ENCODE measurements at regions not wholly inside any gene's neighbourhood (a gene's known extent, or its start where the extent isn't known, plus 50 kb on each side); places are given as distances from the start of the nearest gene placed in this dataset.

DNA sequence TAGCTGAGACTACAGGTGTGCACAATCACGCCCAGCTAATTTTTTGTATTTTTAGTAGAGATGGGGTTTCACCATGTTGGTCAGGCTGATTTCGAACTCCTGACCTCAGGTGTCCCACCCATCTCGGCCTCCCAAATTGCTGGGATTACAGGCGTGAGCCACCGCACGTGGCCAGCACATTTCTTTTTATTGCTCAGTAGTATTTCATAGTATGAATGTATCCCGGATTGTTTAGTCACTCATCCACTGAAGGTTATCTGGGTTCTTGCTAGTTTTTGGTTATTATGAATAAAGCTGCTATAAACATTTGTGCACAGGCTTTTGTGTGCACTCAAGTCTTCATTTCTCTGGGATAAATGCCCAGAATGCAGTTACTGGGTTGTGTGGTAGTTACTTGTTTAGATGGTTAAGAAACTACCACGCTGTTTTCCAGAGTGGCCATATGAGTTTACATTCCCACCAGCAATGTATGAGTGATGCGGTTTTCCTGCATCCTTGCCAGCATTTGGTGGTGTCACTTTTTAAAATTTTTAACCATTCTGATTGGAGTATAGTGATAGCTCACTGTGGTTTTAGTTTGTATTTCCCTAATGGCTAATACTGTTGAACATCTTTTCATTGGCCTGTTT is 275.8 kb upstream of the LYZL1 start:
- 74% methylated on average over 9 of the region's 9 CpGs for WGBS, 2 donors
- TF ChIP-seq POLR2A (IDR thresholded peaks at IDR 0.05): no peak
- TF ChIP-seq, protein P1, sequence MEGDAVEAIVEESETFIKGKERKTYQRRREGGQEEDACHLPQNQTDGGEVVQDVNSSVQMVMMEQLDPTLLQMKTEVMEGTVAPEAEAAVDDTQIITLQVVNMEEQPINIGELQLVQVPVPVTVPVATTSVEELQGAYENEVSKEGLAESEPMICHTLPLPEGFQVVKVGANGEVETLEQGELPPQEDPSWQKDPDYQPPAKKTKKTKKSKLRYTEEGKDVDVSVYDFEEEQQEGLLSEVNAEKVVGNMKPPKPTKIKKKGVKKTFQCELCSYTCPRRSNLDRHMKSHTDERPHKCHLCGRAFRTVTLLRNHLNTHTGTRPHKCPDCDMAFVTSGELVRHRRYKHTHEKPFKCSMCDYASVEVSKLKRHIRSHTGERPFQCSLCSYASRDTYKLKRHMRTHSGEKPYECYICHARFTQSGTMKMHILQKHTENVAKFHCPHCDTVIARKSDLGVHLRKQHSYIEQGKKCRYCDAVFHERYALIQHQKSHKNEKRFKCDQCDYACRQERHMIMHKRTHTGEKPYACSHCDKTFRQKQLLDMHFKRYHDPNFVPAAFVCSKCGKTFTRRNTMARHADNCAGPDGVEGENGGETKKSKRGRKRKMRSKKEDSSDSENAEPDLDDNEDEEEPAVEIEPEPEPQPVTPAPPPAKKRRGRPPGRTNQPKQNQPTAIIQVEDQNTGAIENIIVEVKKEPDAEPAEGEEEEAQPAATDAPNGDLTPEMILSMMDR (IDR thresholded peaks at IDR 0.05): no peak
- no peaks in the 10 kb centered on the region for H3K9me3 ChIP-seq

DNA sequence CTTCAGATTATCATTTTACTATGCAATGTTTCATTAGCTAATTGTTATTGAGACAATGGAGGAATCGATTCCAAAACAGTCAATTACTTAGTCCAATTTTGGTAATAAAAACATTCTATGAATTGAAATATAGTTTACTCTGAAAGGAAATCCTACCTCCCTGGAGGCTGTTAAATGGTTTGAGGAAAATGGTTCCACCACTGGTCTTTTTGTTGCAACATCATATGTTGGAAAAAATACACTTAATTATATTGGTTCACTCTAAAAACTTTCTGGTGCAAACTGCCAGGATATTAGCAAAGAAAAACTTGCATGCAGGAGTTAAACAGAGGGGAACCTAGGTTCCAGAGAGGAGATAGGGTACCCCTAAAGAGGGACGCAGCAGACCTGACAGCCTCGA is 267.3 kb upstream of the LYZL1 start:
- Histone ChIP-seq H3K36me3 (ENCODE audit: low read depth, missing control alignments) (no peaks in the 10 kb centered on the region), H3K9me3 (no peaks in the 10 kb centered on the region), H3K27me3 (no peaks in the 10 kb centered on the region), H3K4me3 (no peak overlapping the region), H3K27ac (no peak overlapping the region), H3K4me1 (no peaks in the 10 kb centered on the region)
- intact Hi-C loops (cut with DNase I; ENCODE audit: low total_unique reads): no loop called here
- DNase-seq: no peak
- TF ChIP-seq, protein P1 (IDR thresholded peaks at IDR 0.05): no peak
- no peak for TF ChIP-seq POLR2A (IDR thresholded peaks at IDR 0.05)
- 82 to 91% methylated on average over 3 of the region's 3 CpGs for WGBS, 2 donors

More for the DNA sequence above, 275.8 kb upstream of the LYZL1 start:
- intact Hi-C loops (cut with DNase I; ENCODE audit: low total_unique reads): no loop called here
- Histone ChIP-seq H3K36me3 (ENCODE audit: low read depth, missing control alignments) (no peaks in the 10 kb centered on the region), H3K4me3 (no peak overlapping the region), H3K27ac (no peak overlapping the region), H3K4me1 (peaks cover under 1% of the 10 kb centered on the region), H3K27me3 (no peaks in the 10 kb centered on the region)
- no peak for DNase-seq

DNA sequence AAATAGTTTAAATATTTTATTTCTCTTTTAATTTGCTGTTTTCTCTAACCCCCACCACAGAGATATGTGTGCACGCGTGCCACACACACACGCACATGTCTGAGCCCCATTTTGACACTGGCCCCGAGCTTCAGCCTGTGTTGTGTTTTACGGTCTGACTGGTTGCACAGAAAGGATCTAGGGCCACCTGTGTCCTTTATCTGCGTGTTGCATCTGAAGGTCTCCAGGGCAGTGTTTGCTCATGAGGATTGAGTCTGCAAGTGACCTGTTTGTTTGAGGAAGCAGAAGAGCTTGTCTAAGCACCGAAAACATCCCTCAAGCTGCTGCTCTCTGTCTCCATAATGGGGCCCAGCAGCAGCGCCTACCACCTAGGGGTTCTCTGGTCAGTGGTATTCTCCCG is 266.4 kb upstream of the LYZL1 start:
- Histone ChIP-seq H3K36me3 (ENCODE audit: low read depth, missing control alignments) (no peaks in the 10 kb centered on the region), H3K27me3 (no peaks in the 10 kb centered on the region), H3K9me3 (no peaks in the 10 kb centered on the region), H3K4me3 (no peak overlapping the region), H3K27ac (no peak overlapping the region), H3K4me1 (no peaks in the 10 kb centered on the region)
- TF ChIP-seq, protein P1 (IDR thresholded peaks at IDR 0.05): no peak
- TF ChIP-seq POLR2A (IDR thresholded peaks at IDR 0.05): no peak
- intact Hi-C loops (cut with DNase I; ENCODE audit: low total_unique reads): no loop called here
- 88 to 89% methylated on average over 9 of the region's 9 CpGs for WGBS, 2 donors
- DNase-seq: no peak

DNA sequence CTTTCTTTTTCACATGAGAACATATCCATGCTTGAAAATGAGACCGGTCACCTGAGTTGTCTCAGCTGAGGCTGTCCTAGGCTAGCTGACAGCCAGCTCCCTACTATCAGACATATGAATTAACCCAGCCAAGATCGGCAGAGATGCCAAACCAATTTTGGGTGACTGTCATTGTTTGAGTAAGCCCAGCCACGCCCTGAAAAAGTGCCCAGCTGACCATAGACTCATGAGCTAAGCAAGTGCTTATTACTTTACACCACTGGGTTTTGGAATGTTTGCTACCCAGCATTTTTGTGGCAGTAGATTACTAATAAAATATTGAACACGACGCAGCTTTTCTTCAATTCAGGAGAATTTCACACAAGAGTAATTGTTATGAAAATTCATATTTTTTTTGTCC is 265.2 kb upstream of the LYZL1 start:
- 87 to 89% methylated on average over 5 of the region's 5 CpGs for WGBS, 2 donors
- Histone ChIP-seq H3K9me3 (no peaks in the 10 kb centered on the region), H3K27ac (no peak overlapping the region), H3K27me3 (no peaks in the 10 kb centered on the region), H3K4me1 (no peaks in the 10 kb centered on the region), H3K36me3 (ENCODE audit: low read depth, missing control alignments) (no peaks in the 10 kb centered on the region), H3K4me3 (no peak overlapping the region)
- no peak for DNase-seq
- intact Hi-C loops (cut with DNase I; ENCODE audit: low total_unique reads): no loop called here
- TF ChIP-seq, protein P1 (IDR thresholded peaks at IDR 0.05): no peak
- TF ChIP-seq POLR2A (IDR thresholded peaks at IDR 0.05): no peak
